WERI-Rb-1 (cell line): ENCODE measurements at regions not wholly inside any gene's neighbourhood (a gene's known extent, or its start where the extent isn't known, plus 50 kb on each side); places are given as distances from the start of the nearest gene placed in this dataset.

ENCODE experiments used
- DNase-seq: peaks from one replicate; pipeline ENCODE4 v3.0.0-alpha.2; 2020
- H3K27ac ChIP-seq: fragments of 250-450 bp; sonication (Bioruptor Pico); 2 replicates; pipeline ENCODE4 v1.5.1; 2020; ENCODE audit warnings: mild to moderate bottlenecking, moderate library complexity
- H3K27me3 ChIP-seq: fragments of 250-450 bp; sonication (Bioruptor Pico); 2 replicates; pipeline ENCODE4 v1.5.1; 2021; ENCODE audit warnings: mild to moderate bottlenecking, low read depth, moderate library complexity; ENCODE audit not compliant: insufficient read depth, severe bottlenecking
- H3K36me3 ChIP-seq: fragments of 250-450 bp; sonication (Bioruptor Pico); 2 replicates; pipeline ENCODE4 v1.5.1; 2020; ENCODE audit warnings: mild to moderate bottlenecking, moderate library complexity
- H3K4me3 ChIP-seq: 2 replicates; pipeline ENCODE4 v1.5.1; 2011; ENCODE audit warnings: low read depth, mild to moderate bottlenecking, control low read depth, low read length
- H3K9me3 ChIP-seq: fragments of 250-450 bp; sonication (Bioruptor Pico); 2 replicates; pipeline ENCODE4 v1.5.1; 2021; ENCODE audit warnings: mild to moderate bottlenecking, moderate library complexity; ENCODE audit not compliant: severe bottlenecking
- TF ChIP-seq, protein P1 (sequence below): IDR thresholded peaks from 2 replicates; pipeline ENCODE4 v1.5.1; 2011; ENCODE audit warnings: low read depth, mild to moderate bottlenecking, control low read depth, inconsistent platforms, low read length

DNA sequence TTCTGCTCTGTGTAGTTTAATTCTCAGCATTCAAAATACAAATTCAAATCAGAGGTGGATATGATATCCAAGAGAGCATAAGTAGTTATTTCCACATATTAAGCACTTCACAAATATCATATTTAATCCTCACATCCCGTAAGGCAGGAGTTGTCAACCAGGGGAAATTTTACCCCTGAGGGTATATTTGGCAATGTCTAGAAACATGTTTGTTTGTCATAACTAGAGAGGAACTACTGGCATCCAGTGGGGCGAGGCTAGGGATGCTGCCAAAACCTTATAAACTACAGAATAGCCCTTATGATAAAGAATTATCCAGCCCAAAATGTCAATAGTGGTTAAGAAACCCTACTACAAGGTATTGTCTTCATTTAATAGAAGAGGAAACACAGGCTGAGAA, 619.4 kb downstream of the SLCO4C1 start:
- no peaks in the 10 kb centered on the region for H3K27me3 ChIP-seq
- DNase-seq, result no peak
- H3K27ac ChIP-seq, result no peak overlapping the region
- H3K36me3 ChIP-seq, result no peaks in the 10 kb centered on the region
- no peak overlapping the region for H3K4me3 ChIP-seq
- TF ChIP-seq, protein P1, sequence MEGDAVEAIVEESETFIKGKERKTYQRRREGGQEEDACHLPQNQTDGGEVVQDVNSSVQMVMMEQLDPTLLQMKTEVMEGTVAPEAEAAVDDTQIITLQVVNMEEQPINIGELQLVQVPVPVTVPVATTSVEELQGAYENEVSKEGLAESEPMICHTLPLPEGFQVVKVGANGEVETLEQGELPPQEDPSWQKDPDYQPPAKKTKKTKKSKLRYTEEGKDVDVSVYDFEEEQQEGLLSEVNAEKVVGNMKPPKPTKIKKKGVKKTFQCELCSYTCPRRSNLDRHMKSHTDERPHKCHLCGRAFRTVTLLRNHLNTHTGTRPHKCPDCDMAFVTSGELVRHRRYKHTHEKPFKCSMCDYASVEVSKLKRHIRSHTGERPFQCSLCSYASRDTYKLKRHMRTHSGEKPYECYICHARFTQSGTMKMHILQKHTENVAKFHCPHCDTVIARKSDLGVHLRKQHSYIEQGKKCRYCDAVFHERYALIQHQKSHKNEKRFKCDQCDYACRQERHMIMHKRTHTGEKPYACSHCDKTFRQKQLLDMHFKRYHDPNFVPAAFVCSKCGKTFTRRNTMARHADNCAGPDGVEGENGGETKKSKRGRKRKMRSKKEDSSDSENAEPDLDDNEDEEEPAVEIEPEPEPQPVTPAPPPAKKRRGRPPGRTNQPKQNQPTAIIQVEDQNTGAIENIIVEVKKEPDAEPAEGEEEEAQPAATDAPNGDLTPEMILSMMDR, result no peak
- H3K9me3 ChIP-seq, result no peaks in the 10 kb centered on the region

DNA sequence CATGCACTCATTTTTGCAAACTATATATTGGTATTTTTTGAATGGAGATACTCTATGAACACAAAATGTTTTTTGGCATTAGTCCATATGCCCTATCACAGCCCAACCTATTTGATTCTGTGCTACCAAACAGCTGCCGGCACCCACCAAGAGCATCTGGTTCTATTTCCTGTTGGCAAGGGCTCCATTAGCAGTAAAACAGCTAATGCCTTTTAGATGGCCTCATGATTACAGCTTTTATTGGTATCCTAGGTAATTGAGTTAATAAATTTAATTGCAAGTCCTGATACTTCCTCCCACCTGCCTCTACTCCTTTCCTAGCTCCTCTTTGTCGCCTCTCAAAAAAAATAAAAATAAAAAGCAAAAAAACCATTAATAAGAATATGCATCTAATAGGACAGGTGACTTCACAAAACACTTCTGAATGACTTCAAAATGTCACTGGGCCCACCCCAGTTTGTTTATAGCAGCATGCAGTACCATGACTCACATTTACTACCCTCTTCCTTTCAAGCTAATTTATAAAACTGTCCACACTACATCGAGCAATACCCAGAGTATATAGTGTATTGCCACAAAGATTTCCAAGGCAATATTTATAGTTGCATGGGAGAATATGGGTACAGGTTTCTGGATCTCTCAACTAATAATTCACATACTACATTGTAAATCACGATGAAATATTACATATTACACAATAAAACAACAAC, 620.4 kb downstream of the SLCO4C1 start:
- no peaks in the 10 kb centered on the region for H3K27me3 ChIP-seq
- no peak for DNase-seq
- H3K9me3 ChIP-seq, result no peaks in the 10 kb centered on the region
- TF ChIP-seq, protein P1, result no peak
- no peaks in the 10 kb centered on the region for H3K36me3 ChIP-seq
- no peak overlapping the region for H3K4me3 ChIP-seq
- no peak overlapping the region for H3K27ac ChIP-seq

DNA sequence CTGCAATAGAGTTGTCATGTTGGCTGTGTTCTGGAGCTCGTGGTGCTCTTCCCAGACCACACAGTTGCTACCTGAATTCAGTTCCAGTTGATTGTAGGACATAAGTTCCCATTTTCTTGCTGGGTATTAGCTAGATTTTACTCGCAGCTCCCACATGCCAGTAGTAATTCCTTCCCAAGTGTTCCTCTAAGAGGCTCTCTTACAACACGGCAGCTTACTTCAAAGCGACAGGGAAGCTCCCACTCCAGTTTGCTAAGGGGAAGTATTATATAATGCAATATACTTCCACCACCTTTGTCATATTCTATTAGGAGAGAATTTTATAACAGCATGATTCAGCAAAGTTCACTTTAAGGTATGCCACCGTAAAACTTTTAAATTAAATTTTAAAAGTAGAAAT, 623.0 kb downstream of the SLCO4C1 start:
- no peak overlapping the region for H3K27ac ChIP-seq
- DNase-seq, result no peak
- TF ChIP-seq, protein P1, result no peak

DNA sequence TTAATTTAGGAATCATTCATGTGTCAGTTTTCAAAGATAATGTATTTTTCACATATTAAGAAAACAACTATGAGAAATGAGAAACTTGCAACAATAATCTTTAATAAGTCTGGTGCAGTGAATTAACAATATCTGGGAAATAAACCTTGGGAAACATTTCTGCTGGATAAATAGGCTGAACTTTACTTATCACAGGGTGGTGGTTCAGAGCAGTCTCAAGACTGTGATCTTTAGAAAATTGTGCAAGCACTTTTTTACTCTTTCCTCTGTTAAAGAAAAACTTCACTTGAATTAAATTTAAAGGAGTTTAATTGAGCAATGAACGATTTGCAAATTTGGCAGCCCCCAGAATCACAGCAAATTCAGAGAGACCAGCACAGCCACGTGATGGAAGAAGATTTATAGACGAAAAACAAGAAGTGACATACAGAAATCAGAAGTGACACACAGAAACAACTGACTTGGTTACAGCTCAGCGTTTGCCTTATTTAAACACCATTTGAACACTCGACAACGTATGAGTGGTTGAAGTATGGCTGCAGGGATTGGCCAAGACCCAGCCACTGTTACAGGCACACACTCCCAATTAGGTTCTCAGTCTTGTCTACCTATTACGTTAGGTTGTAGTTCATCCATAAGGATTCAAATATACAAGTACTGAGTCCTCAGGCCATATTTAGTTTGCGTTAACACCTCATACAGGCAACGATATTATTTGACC, 631.9 kb downstream of the SLCO4C1 start:
- H3K27ac ChIP-seq, result no peak overlapping the region
- TF ChIP-seq, protein P1, result no peak
- H3K9me3 ChIP-seq, result no peaks in the 10 kb centered on the region
- H3K27me3 ChIP-seq, result no peaks in the 10 kb centered on the region
- H3K36me3 ChIP-seq, result no peaks in the 10 kb centered on the region
- DNase-seq, result no peak
- no peak overlapping the region for H3K4me3 ChIP-seq

More for the DNA sequence above, 623.0 kb downstream of the SLCO4C1 start:
- H3K27me3 ChIP-seq, result no peaks in the 10 kb centered on the region
- H3K9me3 ChIP-seq, result no peaks in the 10 kb centered on the region
- no peak overlapping the region for H3K4me3 ChIP-seq
- no peaks in the 10 kb centered on the region for H3K36me3 ChIP-seq

DNA sequence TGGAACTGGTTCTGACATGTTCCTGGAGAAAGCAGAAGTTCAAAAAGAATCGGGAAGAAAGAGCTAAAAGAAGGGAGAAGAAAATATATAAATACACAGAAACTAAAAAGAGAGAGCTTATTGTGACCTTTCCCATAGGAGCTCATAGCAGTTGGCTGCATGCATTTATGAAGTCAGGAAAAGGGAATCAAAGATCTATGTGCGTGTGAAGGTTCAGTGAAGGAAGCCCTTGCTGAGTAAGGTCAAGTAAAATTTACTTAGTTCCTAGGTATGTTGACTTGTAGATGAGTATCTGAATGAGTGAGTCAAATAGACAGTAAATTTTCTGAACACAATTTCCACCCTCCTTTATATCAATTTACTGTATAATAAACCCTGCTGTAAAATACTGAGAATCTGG, 632.5 kb downstream of the SLCO4C1 start:
- Histone ChIP-seq H3K4me3 (no peak overlapping the region), H3K27ac (no peak overlapping the region), H3K9me3 (no peaks in the 10 kb centered on the region), H3K36me3 (no peaks in the 10 kb centered on the region), H3K27me3 (no peaks in the 10 kb centered on the region)
- no peak for DNase-seq
- TF ChIP-seq, protein P1, result no peak
